Fibroblast of villous mesenchyme (primary cell): ENCODE measurements at regions not wholly inside any gene's neighbourhood (a gene's known extent, or its start where the extent isn't known, plus 50 kb on each side); places are given as distances from the start of the nearest gene placed in this dataset.

Experiments used
- DNase-seq: peaks from one replicate; pipeline ENCODE4 v3.0.0-alpha.2; 2010; ENCODE audit warnings: low read depth
- H3K4me3 ChIP-seq: 2 replicates; pipeline ENCODE4 v1.5.1; 2011; ENCODE audit warnings: low read depth, mild to moderate bottlenecking, low read length
- CTCF ChIP-seq: IDR thresholded peaks from 2 replicates; pipeline ENCODE4 v1.5.1; 2012; ENCODE audit warnings: low read depth, mild to moderate bottlenecking, low read length; ENCODE audit not compliant: insufficient read depth

- DNase-seq, result peak; percentile 42
- no peak for TF ChIP-seq CTCF
- no peak overlapping the region for H3K4me3 ChIP-seq
These were observed 59.0 kb downstream of the FASLG start for GRCh38 chr1:172717722-172718465.

GRCh38 chr1:172719066-172719627, 60.2 kb downstream of the FASLG start:
- no peak for TF ChIP-seq CTCF
- peak; percentile 12 for DNase-seq
- no peak overlapping the region for H3K4me3 ChIP-seq

GRCh38 chr1:172719694-172720138, 60.8 kb downstream of the FASLG start:
- no peak overlapping the region for H3K4me3 ChIP-seq
- peak; percentile 82 for TF ChIP-seq CTCF
- peak; percentile 67 for DNase-seq

- TF ChIP-seq CTCF, result no peak
- no peak overlapping the region for H3K4me3 ChIP-seq
- no peak for DNase-seq
These were observed 61.4 kb downstream of the FASLG start for GRCh38 chr1:172720339-172720738.

- peak; percentile 85 for DNase-seq
- no peak for TF ChIP-seq CTCF
- H3K4me3 ChIP-seq, result no peak overlapping the region
These were observed 64.3 kb downstream of the FASLG start for GRCh38 chr1:172723251-172723650.

GRCh38 chr1:172724232-172724631, 65.3 kb downstream of the FASLG start:
- H3K4me3 ChIP-seq, result no peak overlapping the region
- TF ChIP-seq CTCF, result no peak
- DNase-seq, result no peak
